ENCODE measurements at regions not wholly inside any gene's neighbourhood (a gene's known extent, or its start where the extent isn't known, plus 50 kb on each side); places are given as distances from the start of the nearest gene placed in this dataset.

DNA sequence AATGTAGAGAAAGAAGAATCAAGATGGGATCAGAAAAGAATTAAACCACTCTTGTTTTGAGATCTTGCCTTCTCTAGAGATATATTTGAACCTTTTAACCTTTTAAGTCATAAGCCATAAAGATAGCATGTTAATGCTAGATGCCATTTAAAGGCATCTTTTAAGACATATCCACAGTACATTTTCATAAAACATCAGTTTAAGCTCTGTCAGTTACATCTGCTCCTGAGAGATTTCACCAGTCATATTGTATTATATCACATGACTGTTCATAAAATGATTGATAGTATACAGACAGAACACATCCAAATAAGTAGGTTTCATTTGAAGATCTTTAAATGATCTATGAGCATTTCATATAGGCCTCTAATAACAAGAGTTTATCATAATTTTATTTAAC, 1238.5 kb downstream of the SLC16A7 start:
- Histone ChIP-seq H3F3A (ENCODE audit: insufficient read depth, low read length, poor library complexity, severe bottlenecking) (no peaks in the 10 kb centered on the region), H2AFZ (ENCODE audit: low read depth, low read length) (no peak overlapping the region), H3K9me3 (ENCODE audit: low read length) (no peaks in the 10 kb centered on the region), H3K4me2 (ENCODE audit: low read length) (no peak overlapping the region), H3K9me2 (ENCODE audit: insufficient read depth, low read length) (no peaks in the 10 kb centered on the region), H4K20me1 (ENCODE audit: insufficient read depth) (no peaks in the 10 kb centered on the region), H3K9ac (ENCODE audit: low read length) (no peak overlapping the region), H3K36me3 (ENCODE audit: insufficient read depth, low read length) (no peaks in the 10 kb centered on the region), H3K79me2 (replicated peaks; ENCODE audit: insufficient read depth, low read length) (no peaks in the 10 kb centered on the region), H3K27me3 (ENCODE audit: insufficient read depth, low read depth, low read length) (no peaks in the 10 kb centered on the region), H3K4me3 (ENCODE audit: low read length) (no peak overlapping the region), H3K27ac (ENCODE audit: low read length) (no peak overlapping the region)
- TF ChIP-seq MXI1 (conservative IDR thresholded peaks at IDR 0.05; ENCODE audit: poor library complexity, severe bottlenecking) = no peak
- TF ChIP-seq, protein P1, sequence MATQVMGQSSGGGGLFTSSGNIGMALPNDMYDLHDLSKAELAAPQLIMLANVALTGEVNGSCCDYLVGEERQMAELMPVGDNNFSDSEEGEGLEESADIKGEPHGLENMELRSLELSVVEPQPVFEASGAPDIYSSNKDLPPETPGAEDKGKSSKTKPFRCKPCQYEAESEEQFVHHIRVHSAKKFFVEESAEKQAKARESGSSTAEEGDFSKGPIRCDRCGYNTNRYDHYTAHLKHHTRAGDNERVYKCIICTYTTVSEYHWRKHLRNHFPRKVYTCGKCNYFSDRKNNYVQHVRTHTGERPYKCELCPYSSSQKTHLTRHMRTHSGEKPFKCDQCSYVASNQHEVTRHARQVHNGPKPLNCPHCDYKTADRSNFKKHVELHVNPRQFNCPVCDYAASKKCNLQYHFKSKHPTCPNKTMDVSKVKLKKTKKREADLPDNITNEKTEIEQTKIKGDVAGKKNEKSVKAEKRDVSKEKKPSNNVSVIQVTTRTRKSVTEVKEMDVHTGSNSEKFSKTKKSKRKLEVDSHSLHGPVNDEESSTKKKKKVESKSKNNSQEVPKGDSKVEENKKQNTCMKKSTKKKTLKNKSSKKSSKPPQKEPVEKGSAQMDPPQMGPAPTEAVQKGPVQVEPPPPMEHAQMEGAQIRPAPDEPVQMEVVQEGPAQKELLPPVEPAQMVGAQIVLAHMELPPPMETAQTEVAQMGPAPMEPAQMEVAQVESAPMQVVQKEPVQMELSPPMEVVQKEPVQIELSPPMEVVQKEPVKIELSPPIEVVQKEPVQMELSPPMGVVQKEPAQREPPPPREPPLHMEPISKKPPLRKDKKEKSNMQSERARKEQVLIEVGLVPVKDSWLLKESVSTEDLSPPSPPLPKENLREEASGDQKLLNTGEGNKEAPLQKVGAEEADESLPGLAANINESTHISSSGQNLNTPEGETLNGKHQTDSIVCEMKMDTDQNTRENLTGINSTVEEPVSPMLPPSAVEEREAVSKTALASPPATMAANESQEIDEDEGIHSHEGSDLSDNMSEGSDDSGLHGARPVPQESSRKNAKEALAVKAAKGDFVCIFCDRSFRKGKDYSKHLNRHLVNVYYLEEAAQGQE (IDR thresholded peaks at IDR 0.05; ENCODE audit: borderline replicate concordance) = peak; percentile 30
- TF ChIP-seq EZH2 (IDR thresholded peaks at IDR 0.05; ENCODE audit: borderline replicate concordance, insufficient read depth, low read length, poor library complexity, severe bottlenecking) = no peak
- TF ChIP-seq POLR2AphosphoS5 (IDR thresholded peaks at IDR 0.05) = peak; percentile 96
- no peak for TF ChIP-seq CTCF (IDR thresholded peaks at IDR 0.05; ENCODE audit: poor library complexity, severe bottlenecking)
- TF ChIP-seq EP300 (conservative IDR thresholded peaks at IDR 0.05; ENCODE audit: poor library complexity, severe bottlenecking) = peak; percentile 96

DNA sequence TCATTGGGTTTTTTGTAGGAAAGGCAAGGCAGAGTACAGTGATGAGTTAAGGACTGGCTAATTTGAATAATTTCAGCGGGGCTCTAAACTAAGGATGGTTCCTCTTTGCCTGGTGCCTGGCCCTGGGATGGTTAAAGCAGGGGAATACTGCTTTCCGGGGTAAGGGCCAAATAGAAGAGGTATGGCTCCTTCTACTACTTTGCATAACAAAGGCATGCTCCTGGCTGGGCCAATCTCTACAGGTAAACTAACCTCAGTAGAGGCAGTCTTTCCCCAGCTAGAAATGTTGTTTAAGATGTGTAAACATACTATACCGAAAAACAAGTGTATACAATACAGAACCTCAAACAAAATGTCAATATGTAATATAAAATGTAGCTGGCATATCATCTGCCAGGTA, 1239.0 kb downstream of the SLC16A7 start:
- no peaks in the 10 kb centered on the region for H3K36me3 ChIP-seq (ENCODE audit: insufficient read depth, low read length)
- no peaks in the 10 kb centered on the region for H3F3A ChIP-seq (ENCODE audit: insufficient read depth, low read length, poor library complexity, severe bottlenecking)
- H3K4me2 ChIP-seq (ENCODE audit: low read length) = no peak overlapping the region
- H3K9me2 ChIP-seq (ENCODE audit: insufficient read depth, low read length) = no peaks in the 10 kb centered on the region
- TF ChIP-seq TAF1 (IDR thresholded peaks at IDR 0.05; ENCODE audit: low read depth) (no peak), SMC3 (conservative IDR thresholded peaks at IDR 0.05; ENCODE audit: poor library complexity) (no peak), EP300 (conservative IDR thresholded peaks at IDR 0.05; ENCODE audit: poor library complexity, severe bottlenecking) (no peak), CTCF (IDR thresholded peaks at IDR 0.05; ENCODE audit: poor library complexity, severe bottlenecking) (no peak), EZH2 (IDR thresholded peaks at IDR 0.05; ENCODE audit: borderline replicate concordance, insufficient read depth, low read length, poor library complexity, severe bottlenecking) (no peak), MXI1 (conservative IDR thresholded peaks at IDR 0.05; ENCODE audit: poor library complexity, severe bottlenecking) (no peak), POLR2AphosphoS5 (IDR thresholded peaks at IDR 0.05) (no peak), RAD21 (conservative IDR thresholded peaks at IDR 0.05) (no peak)
- TF ChIP-seq, protein P1 (IDR thresholded peaks at IDR 0.05; ENCODE audit: borderline replicate concordance) = no peak
- no peaks in the 10 kb centered on the region for H3K9me3 ChIP-seq (ENCODE audit: low read length)
- no peaks in the 10 kb centered on the region for H3K27me3 ChIP-seq (ENCODE audit: insufficient read depth, low read depth, low read length)
- no peaks in the 10 kb centered on the region for H3K79me2 ChIP-seq (replicated peaks; ENCODE audit: insufficient read depth, low read length)
- H4K20me1 ChIP-seq (ENCODE audit: insufficient read depth) = no peaks in the 10 kb centered on the region
- H3K27ac ChIP-seq (ENCODE audit: low read length) = no peak overlapping the region
- no peak overlapping the region for H3K4me3 ChIP-seq (ENCODE audit: low read length)
- no peak overlapping the region for H3K9ac ChIP-seq (ENCODE audit: low read length)
- no peak overlapping the region for H2AFZ ChIP-seq (ENCODE audit: low read depth, low read length)

Data from neural cell (in vitro differentiated cells).